Erythroblast (primary cell): ENCODE measurements at regions not wholly inside any gene's neighbourhood (a gene's known extent, or its start where the extent isn't known, plus 50 kb on each side); places are given as distances from the start of the nearest gene placed in this dataset.

Experiments used
- GATA1 ChIP-seq: IDR thresholded peaks from 2 replicates; pipeline ENCODE4 v1.6.1; 2011; ENCODE audit warnings: low read depth, mild to moderate bottlenecking, control low read depth, low read length, moderate library complexity
- POLR2A ChIP-seq: IDR thresholded peaks from 2 replicates; pipeline ENCODE4 v1.6.1; 2011; ENCODE audit warnings: mild to moderate bottlenecking, low read length

DNA sequence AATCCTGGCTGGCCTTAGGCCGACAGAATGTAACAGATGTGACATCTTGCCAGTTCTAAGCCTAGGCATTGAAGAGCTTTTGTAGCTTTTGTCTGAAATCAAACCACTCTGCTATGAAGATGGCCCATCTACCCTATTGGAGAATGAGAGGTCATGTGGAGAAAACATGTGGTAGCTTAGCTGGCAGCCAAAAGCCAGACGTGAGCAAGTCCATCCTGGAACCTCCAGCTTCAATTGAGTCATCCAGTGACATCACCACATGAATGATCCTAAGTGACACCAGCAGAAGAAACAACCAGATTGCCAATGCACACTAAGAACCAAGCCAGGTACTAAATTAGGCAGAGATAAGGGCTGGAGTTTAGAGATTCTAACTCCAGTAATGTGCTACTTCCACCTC is 154.8 kb upstream of the ZFP42 start:
- no peak for TF ChIP-seq POLR2A
- no peak for TF ChIP-seq GATA1
